Spleen (tissue), 11 donors: ENCODE measurements at regions not wholly inside any gene's neighbourhood (a gene's known extent, or its start where the extent isn't known, plus 50 kb on each side); places are given as distances from the start of the nearest gene placed in this dataset.

Source experiments
- DNase-seq: peaks from one replicate; pipeline ENCODE4 v3.0.0-alpha.2; 2020
- H3K27ac ChIP-seq, 8 donors: fragments of 200-600 bp; sonication (generic) in 7 of 8; 1 replicate in 4 of 8; 2 replicates in 4 of 8; pipeline versions ENCODE4 v1.5.0 to v1.8.0; 2016 to 2021; ENCODE audit warnings: inconsistent platforms in 4 of 8, mild to moderate bottlenecking in 4 of 8, moderate library complexity in 1 of 8
- H3K27me3 ChIP-seq, 7 donors: fragments of 200-600 bp; sonication (generic) in 6 of 7; replicated peaks in 1 of 7; 1 replicate in 4 of 7; 2 replicates in 3 of 7; pipeline versions ENCODE4 v1.5.0 to v1.8.0; 2016 to 2021; ENCODE audit warnings: inconsistent platforms in 3 of 7, mild to moderate bottlenecking in 1 of 7
- H3K36me3 ChIP-seq, 6 donors: fragments of 200-600 bp; sonication (generic) in 5 of 6; 1 replicate in 4 of 6; 2 replicates in 2 of 6; pipeline versions ENCODE4 v1.5.0 to v1.8.0; 2016 to 2021; ENCODE audit warnings: inconsistent platforms in 2 of 6
- H3K4me1 ChIP-seq, 6 donors: fragments of 200-600 bp; sonication (generic) in 5 of 6; 1 replicate in 3 of 6; 2 replicates in 3 of 6; pipeline versions ENCODE4 v1.5.0 to v1.8.0; 2016 to 2021; ENCODE audit warnings: inconsistent platforms in 3 of 6
- H3K4me3 ChIP-seq, 8 donors: fragments of 200-600 bp; sonication (generic) in 7 of 8; 1 replicate in 4 of 8; 2 replicates in 4 of 8; pipeline versions ENCODE4 v1.5.0 to v1.8.0; 2016 to 2021; ENCODE audit warnings: inconsistent platforms in 4 of 8, mild to moderate bottlenecking in 4 of 8, moderate library complexity in 2 of 8
- H3K9me3 ChIP-seq, 8 donors: fragments of 200-600 bp; sonication (generic) in 7 of 8; 1 replicate in 4 of 8; 2 replicates in 4 of 8; pipeline versions ENCODE4 v1.5.0 to v1.8.0; 2016 to 2021; ENCODE audit warnings: inconsistent platforms in 4 of 8
- CTCF ChIP-seq, 11 experiments: fragments of 200-600 bp in 7 of 11; fragments of 450-650 bp in 4 of 11; sonication (generic) in 4 of 11; IDR thresholded peaks in 8 of 11; conservative IDR thresholded peaks in 3 of 11; 1 replicate in 7 of 11; 2 replicates in 4 of 11; pipeline versions ENCODE4 v1.4.0 to v1.8.0; 2016 to 2021; ENCODE audit warnings: antibody characterized with exemption in 11 of 11, inconsistent platforms in 4 of 11, mild to moderate bottlenecking in 1 of 11
- POLR2A ChIP-seq, 3 donors: fragments of 450-650 bp; IDR thresholded peaks; one replicate each; pipeline ENCODE4 v1.5.1; 2017; ENCODE audit warnings: antibody characterized with exemption in 3 of 3, mild to moderate bottlenecking in 1 of 3
- POLR2AphosphoS5 ChIP-seq, 3 donors: sonication (generic); formaldehyde crosslinking; IDR thresholded peaks; one replicate each; pipeline ENCODE4 v1.5.1; 2017; ENCODE audit warnings: antibody characterized with exemption in 3 of 3
- WGBS, 5 donors: extraction: QIAGEN DNeasy Blood & Tissue Kit in 3 of 5; methylation state at CpG; one replicate each; pipeline versions ENCODE4 v1.1.5 to v1.1.7; 2013 to 2018; 5-methylcytosine and 5-hydroxymethylcytosine counted together
- intact Hi-C: fragments of 100-400 bp; cut with DNase I; formaldehyde crosslinking; loops from one replicate; pipeline ENCODE4 v1.15.0; 2023; ENCODE audit warnings: low total_unique reads
- donor health status: healthy with polysubstance abuse.
- donor health status: DM: no; HTN: no; CAD: no; lungs with moderate emphysema.
- donor health status: DM: no; HTN: no; CAD: no.
- donor health status: Bipolar disorder and iron deficiency.
- donor health status: healthy.
- donor health status: DM: no; HTN: no; CAD: no.
- donor health status: DM: yes; HTN: yes; CAD: no.

GRCh38 chr17:77449373-77449907, 308.7 kb downstream of the SEC14L1 start:
- WGBS, 5 donors, result 37 to 53% (median 49%) methylated on average over 6 to 9 of the region's 9 CpGs
- peak overlapping the region; percentile 83 to 97 (median 92) for H3K27ac ChIP-seq
- intact Hi-C loops, result no loop called here
- no peaks in the 10 kb centered on the region for H3K27me3 ChIP-seq
- peak overlapping the region in 5 of 8 donors; percentile 53 to 81 (median 71) for H3K4me3 ChIP-seq
- TF ChIP-seq POLR2A (IDR thresholded peaks at IDR 0.05) (no peak), POLR2AphosphoS5 (IDR thresholded peaks at IDR 0.05) (peak in 1 of 3 donors; percentile 6)
- no peaks in the 10 kb centered on the region for H3K9me3 ChIP-seq
- H3K4me1 ChIP-seq, result peaks cover 66 to 100% (median 97%) of the 10 kb centered on the region in 6 donors
- peak; percentile 75 for DNase-seq
- H3K36me3 ChIP-seq, result peaks cover 0 to 15% (median 0%) of the 10 kb centered on the region in 6 donors

- intact Hi-C loops, result no loop called here
- H3K27me3 ChIP-seq, result no peaks in the 10 kb centered on the region
- H3K27ac ChIP-seq, result peak overlapping the region; percentile 83 to 97 (median 92)
- DNase-seq, result peak; percentile 85
- peak overlapping the region; percentile 53 to 81 (median 69) for H3K4me3 ChIP-seq
- no peak for TF ChIP-seq POLR2A (IDR thresholded peaks at IDR 0.05)
- peak in 2 of 3 donors; percentile 60 to 74 for TF ChIP-seq POLR2AphosphoS5 (IDR thresholded peaks at IDR 0.05)
- TF ChIP-seq CTCF (IDR thresholded peaks at IDR 0.05 in 8 of 11, conservative IDR thresholded peaks at IDR 0.05 in 3 of 11), result no peak
- H3K36me3 ChIP-seq, result peaks cover 0 to 16% (median 0%) of the 10 kb centered on the region in 6 donors
- WGBS, 5 donors, result 33 to 49% (median 48%) methylated on average over 4 to 23 of the region's 23 CpGs
- H3K9me3 ChIP-seq, result no peaks in the 10 kb centered on the region
- peaks cover 66 to 100% (median 97%) of the 10 kb centered on the region in 6 donors for H3K4me1 ChIP-seq
Measured at GRCh38 chr17:77449908-77450741, 309.4 kb downstream of the SEC14L1 start.

- Histone ChIP-seq H3K27ac (peak overlapping the region; percentile 83 to 97 (median 92)), H3K36me3 (peaks cover 0 to 23% (median 0%) of the 10 kb centered on the region in 6 donors), H3K9me3 (no peaks in the 10 kb centered on the region), H3K27me3 (no peaks in the 10 kb centered on the region), H3K4me3 (peak overlapping the region; percentile 53 to 81 (median 69)), H3K4me1 (peaks cover 66 to 100% (median 97%) of the 10 kb centered on the region in 6 donors)
- 8 to 28% (median 20%) methylated on average over 5 to 9 of the region's 9 CpGs for WGBS, 5 donors
- no peak for DNase-seq
- intact Hi-C loops, result no loop called here
- TF ChIP-seq POLR2A (IDR thresholded peaks at IDR 0.05), result no peak
- TF ChIP-seq CTCF (IDR thresholded peaks at IDR 0.05 in 8 of 11, conservative IDR thresholded peaks at IDR 0.05 in 3 of 11), result no peak
- no peak for TF ChIP-seq POLR2AphosphoS5 (IDR thresholded peaks at IDR 0.05)
Measured at GRCh38 chr17:77450742-77451244, 310.0 kb downstream of the SEC14L1 start.

GRCh38 chr17:77451245-77451893, 310.6 kb downstream of the SEC14L1 start:
- DNase-seq, result peak; percentile 95
- WGBS, 5 donors, result 1 to 3% (median 2%) methylated on average over 44 of the region's 44 CpGs
- no peaks in the 10 kb centered on the region for H3K27me3 ChIP-seq
- intact Hi-C loops, result no loop called here
- TF ChIP-seq POLR2AphosphoS5 (IDR thresholded peaks at IDR 0.05) (peak; percentile 86 to 90 (median 88)), CTCF (IDR thresholded peaks at IDR 0.05 in 8 of 11, conservative IDR thresholded peaks at IDR 0.05 in 3 of 11) (no peak)
- H3K4me3 ChIP-seq, result peak overlapping the region; percentile 53 to 81 (median 69)
- H3K4me1 ChIP-seq, result peaks cover 62 to 100% (median 97%) of the 10 kb centered on the region in 6 donors
- H3K9me3 ChIP-seq, result no peaks in the 10 kb centered on the region
- peaks cover 0 to 29% (median 0%) of the 10 kb centered on the region in 6 donors for H3K36me3 ChIP-seq
- peak overlapping the region; percentile 83 to 97 (median 92) for H3K27ac ChIP-seq
